HepG2 (cell line): ENCODE measurements at regions not wholly inside any gene's neighbourhood (a gene's known extent, or its start where the extent isn't known, plus 50 kb on each side); places are given as distances from the start of the nearest gene placed in this dataset.
"Not testable (repeated sequence)": the region's sequence is repeated elsewhere in the genome, so short reads cannot be mapped to it uniquely, and the experiment has no call there.

Experiments
- ATAC-seq: fragments of 200-7000 bp; cut with Tn5 transposase; 3 replicates; pipeline ENCODE4 v1.9.1; 2020; ENCODE audit warnings: mild to moderate bottlenecking, moderate library complexity
- BruUV-seq: library from RNA; stranded (reverse); fragments of 400-500 nt; replicated peaks from 2 replicates; lab custom pipeline; 2021; lab: Mats Ljungman, UMichigan
- CTCF ChIA-PET: fragments of 300-600 bp; formaldehyde crosslinking; extraction: SDS; loops from one replicate; lab custom pipeline; 2021; ENCODE audit warnings: low total read pairs, inconsistent platforms, low intra/inter-chr PET ratio; lab: Yijun Ruan, JAX
- POLR2A ChIA-PET: fragments of 350-600 bp; sonication (Branson Sonifier 250); formaldehyde crosslinking; loops from one replicate; lab custom pipeline; 2020; ENCODE audit warnings: antibody characterized with exemption, inconsistent platforms; lab: Yijun Ruan, JAX
- DNase-seq: peaks from one replicate; pipeline ENCODE4 v3.0.0-alpha.2; 2015; ENCODE audit warnings: low spot score
- FAIRE-seq: peaks from 3 replicates; lab custom pipeline; 2011; peaks lifted over from hg19 to GRCh38; lab: Jason Lieb, UNC
- H2AFZ ChIP-seq: one replicate; pipeline ENCODE4 v1.6.1; 2011; ENCODE audit warnings: low read length, inconsistent platforms
- H3K27ac ChIP-seq: fragments of 300-600 bp; 3 replicates; pipeline ENCODE4 v1.8.0; 2011; ENCODE audit warnings: mixed run types, mild to moderate bottlenecking, mixed read lengths, low read length, inconsistent platforms; ENCODE audit not compliant: insufficient read depth; ENCODE audit errors: extremely low read length
- H3K27me3 ChIP-seq, 2 experiments: fragments of 200-600 bp in 1 of 2; 2 replicates in 1 of 2; 3 replicates in 1 of 2; pipeline versions ENCODE4 v1.6.0 to v1.8.0; 2011; ENCODE audit warnings: low read length in 2 of 2, mild to moderate bottlenecking in 2 of 2, moderate library complexity in 2 of 2, inconsistent platforms in 1 of 2; ENCODE audit not compliant: insufficient read depth in 2 of 2, control insufficient read depth in 1 of 2
- H3K36me3 ChIP-seq, 2 experiments: fragments of 200-600 bp in 1 of 2; replicated peaks in 1 of 2; 2 replicates in 1 of 2; 3 replicates in 1 of 2; pipeline versions ENCODE4 v1.5.1 to v1.8.0; 2011; ENCODE audit warnings: low read length in 2 of 2, inconsistent platforms in 1 of 2; ENCODE audit not compliant: insufficient read depth in 2 of 2, control insufficient read depth in 1 of 2
- H3K4me1 ChIP-seq: 2 replicates; pipeline ENCODE4 v1.5.1; 2012; ENCODE audit warnings: low read length, inconsistent platforms; ENCODE audit not compliant: insufficient read depth
- H3K4me2 ChIP-seq: 2 replicates; pipeline ENCODE4 v1.6.0; 2011; ENCODE audit warnings: low read depth, low read length, inconsistent platforms
- H3K4me3 ChIP-seq, 3 experiments: fragments of 200-600 bp in 1 of 3; sonication (generic), shearing (Covaris generic) in 1 of 3; replicated peaks in 1 of 3; 2 replicates each; pipeline ENCODE4 v1.5.1; 2011 to 2016; ENCODE audit warnings: low read length in 3 of 3, inconsistent platforms in 2 of 3, low read depth in 2 of 3, mild to moderate bottlenecking in 2 of 3, control low read depth in 1 of 3, mixed read lengths in 1 of 3; ENCODE audit not compliant: insufficient read depth in 1 of 3
- H3K79me2 ChIP-seq: one replicate; pipeline ENCODE4 v1.6.1; 2011; ENCODE audit warnings: low read length, inconsistent platforms; ENCODE audit not compliant: insufficient read depth
- H3K9ac ChIP-seq: 2 replicates; pipeline ENCODE4 v1.6.0; 2011; ENCODE audit warnings: mild to moderate bottlenecking, low read depth, low read length, inconsistent platforms; ENCODE audit not compliant: insufficient read depth
- H3K9me3 ChIP-seq: 2 replicates; pipeline ENCODE4 v1.5.1; 2012; ENCODE audit warnings: mild to moderate bottlenecking, low read length
- H4K20me1 ChIP-seq: 2 replicates; pipeline ENCODE4 v1.6.0; 2011; ENCODE audit warnings: inconsistent platforms, mild to moderate bottlenecking, low read length, moderate library complexity; ENCODE audit not compliant: insufficient read depth
- HNF1A ChIP-seq, 2 experiments: sonication (generic) in 1 of 2; formaldehyde crosslinking in 1 of 2; IDR thresholded peaks; 2 replicates each; pipeline versions ENCODE4 v1.4.0 to v1.6.1; 2016 to 2020; ENCODE audit warnings: borderline replicate concordance in 1 of 2, low read depth in 1 of 2, mild to moderate bottlenecking in 1 of 2, missing genetic modification reagents in 1 of 2
- ONECUT2 ChIP-seq: sonication (generic); formaldehyde crosslinking; IDR thresholded peaks from 2 replicates; pipeline ENCODE4 v1.4.0; 2020; ENCODE audit warnings: missing genetic modification reagents
- whole genome bisulfite sequencing: methylation state at CpG from one replicate; pipeline ENCODE4 v1.1.6; 2017; ENCODE audit warnings: low lambda C conversion rate; 5-methylcytosine and 5-hydroxymethylcytosine counted together
- in situ Hi-C: cut with HindIII; loops from 2 replicates; pipeline ENCODE4 v1.10.0; 2017; ENCODE audit warnings: low pct_unique_long_range_greater_than_20kb; ENCODE audit not compliant: extremely low pct_ligation_motif_present
- intact Hi-C: fragments of 100-400 bp; cut with micrococcal nuclease; formaldehyde crosslinking; loops from one replicate; pipeline ENCODE4 v1.10.0; 2022; ENCODE audit not compliant: unreplicated experiment

GRCh38 chr9:41053666-41054363, 74.7 kb downstream of the FOXD4L6 start:
- in situ Hi-C loops; DNase-seq; H3K9ac ChIP-seq; BruUV-seq; H3K9me3 ChIP-seq; H4K20me1 ChIP-seq; intact Hi-C loops; CTCF ChIA-PET; H2AFZ ChIP-seq; POLR2A ChIA-PET; H3K79me2 ChIP-seq; H3K4me2 ChIP-seq; FAIRE-seq; H3K27me3 ChIP-seq; H3K4me3 ChIP-seq; TF ChIP-seq HNF1A (CRISPR knock-in tag; IDR thresholded peaks at IDR 0.05; ENCODE audit: borderline replicate concordance): not testable (repeated sequence)
- peak; percentile 75 for ATAC-seq
- 0 out of 2 replicates have a peak, but pooled peaks have one; percentile 14 for TF ChIP-seq ONECUT2 (CRISPR knock-in tag)
- 0 out of 2 replicates have a peak, but pooled peaks have one; percentile 25 for TF ChIP-seq HNF1A (IDR thresholded peaks at IDR 0.05; ENCODE audit: low read depth)
- TF ChIP-seq, all 625 proteins: peak for 2; not testable (repeated sequence) for 623
- WGBS = 0% methylated on average over 4 of the region's 4 CpGs
- not testable (repeated sequence) for H3K36me3 ChIP-seq, H3K27ac ChIP-seq, H3K4me1 ChIP-seq

- H3K36me3 ChIP-seq, in situ Hi-C loops, intact Hi-C loops, BruUV-seq, H3K4me2 ChIP-seq, FAIRE-seq, H3K9ac ChIP-seq, H3K4me3 ChIP-seq, H4K20me1 ChIP-seq, H3K79me2 ChIP-seq, H3K9me3 ChIP-seq, H2AFZ ChIP-seq, CTCF ChIA-PET, POLR2A ChIA-PET, H3K4me1 ChIP-seq, ATAC-seq, H3K27ac ChIP-seq, DNase-seq, H3K27me3 ChIP-seq: not testable (repeated sequence)
- WGBS = 80% methylated on average over 2 of the region's 2 CpGs
Measured at GRCh38 chr9:41048672-41049071, 79.8 kb downstream of the FOXD4L6 start.

- POLR2A ChIA-PET, H4K20me1 ChIP-seq, intact Hi-C loops, in situ Hi-C loops, H3K9me3 ChIP-seq, H3K79me2 ChIP-seq, H3K9ac ChIP-seq, CTCF ChIA-PET, H3K36me3 ChIP-seq, BruUV-seq, H3K4me2 ChIP-seq, H2AFZ ChIP-seq, FAIRE-seq, H3K27me3 ChIP-seq, DNase-seq, H3K4me1 ChIP-seq, H3K4me3 ChIP-seq, H3K27ac ChIP-seq, ATAC-seq: not testable (repeated sequence)
Measured at GRCh38 chr9:41047792-41048191, 80.7 kb downstream of the FOXD4L6 start.
